Cardiac muscle cell (in vitro differentiated cells and primary cell): ENCODE measurements at regions not wholly inside any gene's neighbourhood (a gene's known extent, or its start where the extent isn't known, plus 50 kb on each side); places are given as distances from the start of the nearest gene placed in this dataset.

ENCODE experiments used
- DNase-seq, 2 donors: peaks; one replicate each; pipeline versions ENCODE4 v3.0.0 to v3.0.0-alpha.2; 2010 to 2017; ENCODE audit warnings: low read depth in 1 of 2, low spot score in 1 of 2
- H3K27ac ChIP-seq: fragments of 200-600 bp; sonication (generic); 2 replicates; pipeline ENCODE4 v1.5.1; 2016
- H3K27me3 ChIP-seq: fragments of 200-600 bp; sonication (generic); 2 replicates; pipeline ENCODE4 v1.6.0; 2016; ENCODE audit warnings: control low read depth
- H3K36me3 ChIP-seq: fragments of 200-600 bp; sonication (generic); 2 replicates; pipeline ENCODE4 v1.5.1; 2016; ENCODE audit warnings: control low read depth
- H3K4me1 ChIP-seq: fragments of 200-600 bp; sonication (generic); 2 replicates; pipeline ENCODE4 v1.8.1; 2017; ENCODE audit warnings: low read depth, mild to moderate bottlenecking, mixed run types
- H3K4me3 ChIP-seq: fragments of 200-600 bp; sonication (generic); 2 replicates; pipeline ENCODE4 v1.5.1; 2016; ENCODE audit warnings: mild to moderate bottlenecking
- H3K9me3 ChIP-seq: fragments of 200-600 bp; sonication (generic); 2 replicates; pipeline ENCODE4 v1.5.1; 2017; ENCODE audit warnings: low read depth, mild to moderate bottlenecking, control low read depth
- CTCF ChIP-seq: IDR thresholded peaks from 2 replicates; pipeline ENCODE4 v1.5.1; 2012; ENCODE audit warnings: low read depth, mild to moderate bottlenecking, low read length

- Histone ChIP-seq H3K27ac (no peak overlapping the region), H3K27me3 (no peaks in the 10 kb centered on the region), H3K4me3 (no peak overlapping the region), H3K9me3 (no peaks in the 10 kb centered on the region), H3K36me3 (no peaks in the 10 kb centered on the region), H3K4me1 (no peaks in the 10 kb centered on the region)
- no peak for TF ChIP-seq CTCF
- DNase-seq: no peak
Observed at GRCh38 chr1:5685446-5686040, 306.7 kb downstream of the NPHP4 start.

GRCh38 chr1:5684791-5685190, 307.4 kb downstream of the NPHP4 start:
- no peaks in the 10 kb centered on the region for H3K9me3 ChIP-seq
- no peak overlapping the region for H3K4me3 ChIP-seq
- no peaks in the 10 kb centered on the region for H3K27me3 ChIP-seq
- H3K36me3 ChIP-seq: no peaks in the 10 kb centered on the region
- H3K4me1 ChIP-seq: no peaks in the 10 kb centered on the region
- no peak overlapping the region for H3K27ac ChIP-seq
- TF ChIP-seq CTCF: no peak
- no peak for DNase-seq

GRCh38 chr1:5683446-5683845, 308.8 kb downstream of the NPHP4 start:
- Histone ChIP-seq H3K9me3 (no peaks in the 10 kb centered on the region), H3K4me1 (no peaks in the 10 kb centered on the region), H3K4me3 (no peak overlapping the region), H3K27ac (no peak overlapping the region), H3K36me3 (no peaks in the 10 kb centered on the region), H3K27me3 (no peaks in the 10 kb centered on the region)
- DNase-seq: no peak
- TF ChIP-seq CTCF: no peak

GRCh38 chr1:5682626-5683225, 309.5 kb downstream of the NPHP4 start:
- Histone ChIP-seq H3K27me3 (no peaks in the 10 kb centered on the region), H3K9me3 (no peaks in the 10 kb centered on the region), H3K27ac (no peak overlapping the region), H3K4me3 (no peak overlapping the region), H3K36me3 (no peaks in the 10 kb centered on the region), H3K4me1 (no peaks in the 10 kb centered on the region)
- DNase-seq: no peak
- TF ChIP-seq CTCF: no peak

- Histone ChIP-seq H3K36me3 (no peaks in the 10 kb centered on the region), H3K27ac (no peak overlapping the region), H3K4me3 (no peak overlapping the region), H3K9me3 (no peaks in the 10 kb centered on the region), H3K4me1 (no peaks in the 10 kb centered on the region), H3K27me3 (no peaks in the 10 kb centered on the region)
- TF ChIP-seq CTCF: no peak
- no peak for DNase-seq
Observed at GRCh38 chr1:5681654-5682053, 310.6 kb downstream of the NPHP4 start.
